Brain microvascular endothelial cell (primary cell): ENCODE measurements at regions not wholly inside any gene's neighbourhood (a gene's known extent, or its start where the extent isn't known, plus 50 kb on each side); places are given as distances from the start of the nearest gene placed in this dataset.
"Not testable (repeated sequence)": the region's sequence is repeated elsewhere in the genome, so short reads cannot be mapped to it uniquely, and the experiment has no call there.

ENCODE experiments used
- DNase-seq: peaks from one replicate; pipeline ENCODE4 v3.0.0-alpha.2; 2020
- H3K27ac ChIP-seq: fragments of 250-450 bp; sonication (Bioruptor Pico); 2 replicates; pipeline ENCODE4 v1.5.1; 2020; ENCODE audit warnings: mild to moderate bottlenecking, moderate library complexity
- H3K27me3 ChIP-seq: fragments of 250-450 bp; sonication (Bioruptor Pico); replicated peaks from 2 replicates; pipeline ENCODE4 v1.5.1; 2020; ENCODE audit warnings: mild to moderate bottlenecking
- H3K36me3 ChIP-seq: fragments of 250-450 bp; sonication (Bioruptor Pico); replicated peaks from 2 replicates; pipeline ENCODE4 v1.5.1; 2020; ENCODE audit warnings: mild to moderate bottlenecking
- H3K4me3 ChIP-seq: 2 replicates; pipeline ENCODE4 v1.5.1; 2011; ENCODE audit warnings: low read depth, mild to moderate bottlenecking, control low read depth, low read length, moderate library complexity
- in situ Hi-C: cut with HindIII; loops from 2 replicates; pipeline ENCODE4 v1.10.0; 2017; ENCODE audit warnings: low sequenced_read_pairs, low pct_ligation_motif_present
- TF ChIP-seq, protein P1 (sequence below): IDR thresholded peaks from 2 replicates; pipeline ENCODE4 v1.5.1; 2011; ENCODE audit warnings: low read depth, mild to moderate bottlenecking, moderate library complexity, low read length, control low read depth, inconsistent platforms; ENCODE audit errors: missing control alignments

DNA sequence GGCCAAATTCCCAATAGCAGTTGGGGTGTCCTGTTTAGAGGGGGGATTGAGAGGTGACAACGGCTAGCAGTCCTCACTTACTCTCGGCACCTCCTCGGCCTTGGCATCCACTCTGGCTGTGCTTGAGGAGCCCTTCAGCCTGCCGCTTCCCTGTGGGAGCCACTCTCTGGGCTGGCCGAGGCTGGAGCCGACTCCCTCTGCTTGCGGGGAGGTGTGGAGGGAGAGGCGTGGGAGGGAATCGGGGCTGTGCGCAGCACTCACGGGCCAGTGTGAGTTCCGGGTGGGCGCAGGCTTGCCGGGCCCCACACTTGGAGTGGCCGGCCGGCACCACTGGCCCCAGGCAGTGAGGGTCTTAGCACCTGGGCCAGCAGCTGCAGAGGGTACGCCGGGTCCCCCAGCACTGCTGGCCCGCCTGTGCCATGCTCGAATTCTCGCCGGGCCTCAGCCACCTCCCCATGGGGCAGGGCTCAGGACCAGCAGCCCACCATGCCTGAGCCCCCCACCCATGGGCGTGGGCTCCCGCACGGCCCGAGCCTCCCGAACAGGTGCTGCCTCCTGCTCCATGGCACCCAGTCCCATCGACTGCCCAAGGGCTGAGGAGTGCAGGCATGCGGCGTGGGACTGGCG, 705.9 kb upstream of the ZNF804A start:
- Histone ChIP-seq H3K27me3 (no peaks in the 10 kb centered on the region), H3K4me3 (no peak overlapping the region), H3K36me3 (no peaks in the 10 kb centered on the region), H3K27ac (no peak overlapping the region)
- TF ChIP-seq, protein P1, sequence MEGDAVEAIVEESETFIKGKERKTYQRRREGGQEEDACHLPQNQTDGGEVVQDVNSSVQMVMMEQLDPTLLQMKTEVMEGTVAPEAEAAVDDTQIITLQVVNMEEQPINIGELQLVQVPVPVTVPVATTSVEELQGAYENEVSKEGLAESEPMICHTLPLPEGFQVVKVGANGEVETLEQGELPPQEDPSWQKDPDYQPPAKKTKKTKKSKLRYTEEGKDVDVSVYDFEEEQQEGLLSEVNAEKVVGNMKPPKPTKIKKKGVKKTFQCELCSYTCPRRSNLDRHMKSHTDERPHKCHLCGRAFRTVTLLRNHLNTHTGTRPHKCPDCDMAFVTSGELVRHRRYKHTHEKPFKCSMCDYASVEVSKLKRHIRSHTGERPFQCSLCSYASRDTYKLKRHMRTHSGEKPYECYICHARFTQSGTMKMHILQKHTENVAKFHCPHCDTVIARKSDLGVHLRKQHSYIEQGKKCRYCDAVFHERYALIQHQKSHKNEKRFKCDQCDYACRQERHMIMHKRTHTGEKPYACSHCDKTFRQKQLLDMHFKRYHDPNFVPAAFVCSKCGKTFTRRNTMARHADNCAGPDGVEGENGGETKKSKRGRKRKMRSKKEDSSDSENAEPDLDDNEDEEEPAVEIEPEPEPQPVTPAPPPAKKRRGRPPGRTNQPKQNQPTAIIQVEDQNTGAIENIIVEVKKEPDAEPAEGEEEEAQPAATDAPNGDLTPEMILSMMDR = no peak
- in situ Hi-C loops = no loop called here
- no peak for DNase-seq

DNA sequence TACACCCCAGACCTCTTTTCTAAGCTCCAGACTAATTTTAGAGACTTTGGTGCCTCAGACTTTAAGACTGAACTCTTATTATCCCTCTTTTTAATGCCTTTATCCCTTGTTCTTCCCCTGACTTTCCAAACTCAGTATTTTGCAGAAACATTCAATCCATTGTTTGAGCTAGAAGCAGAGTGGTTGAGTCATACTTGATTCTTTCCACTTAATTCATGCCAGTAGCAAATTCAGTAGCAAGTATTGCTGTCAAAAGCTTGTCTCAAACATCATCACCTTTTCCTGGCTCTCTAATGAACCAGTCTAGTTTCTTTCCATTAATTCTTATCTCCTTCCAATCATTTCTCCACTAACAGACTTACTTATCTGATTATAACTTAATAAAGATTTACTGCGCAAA, 699.7 kb upstream of the ZNF804A start:
- in situ Hi-C loops = no loop called here
- no peak for DNase-seq
- H3K36me3 ChIP-seq = no peaks in the 10 kb centered on the region
- no peak overlapping the region for H3K4me3 ChIP-seq
- TF ChIP-seq, protein P1 = no peak
- no peaks in the 10 kb centered on the region for H3K27me3 ChIP-seq
- H3K27ac ChIP-seq = no peak overlapping the region

DNA sequence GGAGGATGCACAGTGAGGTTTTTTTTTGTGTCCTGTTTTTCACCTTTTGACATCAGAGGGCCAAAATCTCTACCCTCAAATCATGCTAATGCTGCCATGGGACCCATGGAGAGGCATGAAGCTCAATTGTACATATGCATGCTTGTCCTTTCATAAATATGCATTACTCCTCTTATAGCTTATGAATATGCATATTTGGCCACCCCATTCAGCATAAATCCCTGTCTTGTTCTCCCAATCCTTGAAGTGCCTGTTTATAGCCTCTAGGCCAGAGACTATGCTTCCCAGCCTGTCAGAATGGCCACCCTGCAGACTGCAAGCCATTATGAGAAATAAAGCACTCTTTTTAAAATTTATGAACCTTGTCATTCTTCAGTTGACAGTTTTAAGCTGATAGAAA, 696.4 kb upstream of the ZNF804A start:
- TF ChIP-seq, protein P1 = no peak
- no peak overlapping the region for H3K4me3 ChIP-seq
- in situ Hi-C loops = no loop called here

DNA sequence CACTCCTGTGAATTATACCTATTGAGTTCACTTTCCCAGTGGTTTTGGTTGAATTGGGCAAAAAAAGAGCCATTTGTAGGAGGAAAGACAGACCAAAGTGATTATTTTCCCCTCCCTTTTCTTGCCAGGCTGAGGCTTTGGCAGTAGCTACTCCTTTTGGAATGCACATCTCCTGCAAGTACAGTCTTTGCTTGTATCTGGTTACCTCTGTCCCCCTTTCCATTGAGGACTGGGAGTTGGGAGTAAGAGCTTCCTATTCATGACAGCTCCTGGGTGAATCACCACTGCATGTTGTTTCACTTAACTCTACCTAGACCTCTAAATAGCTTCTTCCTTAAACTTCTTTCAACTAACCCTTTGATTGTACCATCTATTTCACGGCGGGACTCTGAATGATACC, 695.3 kb upstream of the ZNF804A start:
- Histone ChIP-seq H3K36me3 (no peaks in the 10 kb centered on the region), H3K4me3 (no peak overlapping the region), H3K27ac (no peak overlapping the region), H3K27me3 (no peaks in the 10 kb centered on the region)
- TF ChIP-seq, protein P1 = no peak
- in situ Hi-C loops = no loop called here
- no peak for DNase-seq

More for the DNA sequence above, 696.4 kb upstream of the ZNF804A start:
- Histone ChIP-seq H3K27me3 (no peaks in the 10 kb centered on the region), H3K27ac (no peak overlapping the region), H3K36me3 (no peaks in the 10 kb centered on the region)
- DNase-seq = no peak

DNA sequence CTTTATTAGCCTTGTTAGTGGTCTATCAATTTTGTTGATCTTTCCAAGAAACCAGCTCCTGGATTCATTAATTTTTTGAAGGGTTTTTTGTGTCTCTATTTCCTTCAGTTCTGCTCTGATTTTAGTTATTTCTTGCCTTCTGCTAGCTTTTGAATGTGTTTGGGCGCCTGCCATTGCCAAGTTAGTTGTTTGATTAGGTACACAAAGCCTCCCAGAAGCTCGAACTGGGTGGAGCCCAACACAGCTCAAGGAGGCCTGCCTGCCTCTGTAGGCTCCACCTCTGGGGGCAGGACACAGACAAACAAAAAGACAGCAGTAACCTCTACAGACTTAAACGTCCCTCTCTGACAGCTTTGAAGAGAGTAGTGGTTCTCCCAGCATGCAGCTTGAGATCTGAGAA, 682.3 kb upstream of the ZNF804A start:
- DNase-seq, H3K4me3 ChIP-seq, H3K27ac ChIP-seq, H3K27me3 ChIP-seq, in situ Hi-C loops, H3K36me3 ChIP-seq: not testable (repeated sequence)

DNA sequence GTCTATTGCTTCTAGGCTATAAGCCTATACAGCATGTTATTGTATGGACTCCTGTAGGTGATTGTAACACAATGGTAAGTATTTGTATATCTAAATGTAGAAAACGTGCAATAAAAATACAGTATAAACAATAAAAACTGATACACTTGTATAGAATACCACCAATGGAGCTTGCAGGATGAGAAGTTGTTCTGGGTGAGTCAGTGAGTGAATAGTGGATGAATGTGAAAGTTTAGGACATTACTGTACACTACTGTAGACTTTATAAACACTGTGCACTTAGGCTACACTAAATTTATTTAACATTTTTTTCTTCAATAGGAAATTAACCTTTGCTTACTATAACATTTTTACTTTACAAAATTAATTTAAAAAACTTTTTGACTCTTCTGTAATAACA, 679.2 kb upstream of the ZNF804A start:
- no peak overlapping the region for H3K4me3 ChIP-seq
- TF ChIP-seq, protein P1 = no peak
- no peaks in the 10 kb centered on the region for H3K36me3 ChIP-seq
- H3K27ac ChIP-seq = no peak overlapping the region
- H3K27me3 ChIP-seq = no peaks in the 10 kb centered on the region
- in situ Hi-C loops = no loop called here
- no peak for DNase-seq
